K562 (cell line): ENCODE measurements at regions not wholly inside any gene's neighbourhood (a gene's known extent, or its start where the extent isn't known, plus 50 kb on each side); places are given as distances from the start of the nearest gene placed in this dataset.

Experiments used
- CHD4 ChIP-seq: fragments of 200-600 bp; sonication (generic); IDR thresholded peaks from 3 replicates; pipeline ENCODE4 v1.6.1; 2012; ENCODE audit warnings: low read depth, mild to moderate bottlenecking, mixed read lengths, low read length, inconsistent platforms; ENCODE audit not compliant: insufficient read depth, insufficient replicate concordance, poor library complexity, severe bottlenecking
- CTBP1 ChIP-seq: fragments of 450-650 bp; IDR thresholded peaks from 2 replicates; pipeline ENCODE4 v1.6.1; 2016; ENCODE audit warnings: borderline replicate concordance
- CTCF ChIP-seq, 3 experiments: IDR thresholded peaks in 2 of 3; conservative IDR thresholded peaks in 1 of 3; 2 replicates each; pipeline ENCODE4 v1.5.1; 2011 to 2012; ENCODE audit warnings: low read length in 3 of 3, mild to moderate bottlenecking in 3 of 3, control low read depth in 2 of 3, improper control_type of control experiment in 1 of 3, inconsistent platforms in 1 of 3, low read depth in 1 of 3, mixed read lengths in 1 of 3, moderate library complexity in 1 of 3; ENCODE audit not compliant: insufficient read depth in 2 of 3
- E2F8 ChIP-seq: fragments of 450-650 bp; IDR thresholded peaks from 2 replicates; pipeline ENCODE4 v1.7.1; 2018; ENCODE audit warnings: mild to moderate bottlenecking, low read depth; ENCODE audit not compliant: partially characterized antibody
- IRF2 ChIP-seq: sonication (generic); formaldehyde crosslinking; IDR thresholded peaks from 2 replicates; pipeline ENCODE4 v1.8.1; 2022; ENCODE audit warnings: mild to moderate bottlenecking, missing genetic modification reagents
- NFE2L1 ChIP-seq: fragments of 450-650 bp; IDR thresholded peaks from 2 replicates; pipeline ENCODE4 v1.6.1; 2016; ENCODE audit warnings: missing genetic modification characterization, low read depth, mild to moderate bottlenecking, missing compliant biosample characterization, moderate library complexity, borderline replicate concordance
- NR3C1 ChIP-seq: sonication (generic); formaldehyde crosslinking; IDR thresholded peaks from 2 replicates; pipeline ENCODE4 v1.8.1; 2022; ENCODE audit warnings: missing genetic modification reagents
- PHF20 ChIP-seq: fragments of 450-650 bp; IDR thresholded peaks from 2 replicates; pipeline ENCODE4 v1.6.1; 2018; ENCODE audit not compliant: partially characterized antibody
- POLR2A ChIP-seq: fragments of 450-650 bp; conservative IDR thresholded peaks from 2 replicates; pipeline ENCODE4 v1.6.1; 2016
- POLR2AphosphoS2 ChIP-seq: IDR thresholded peaks from 2 replicates; pipeline ENCODE4 v1.6.1; 2012; ENCODE audit warnings: low read length, improper control_type of control experiment
- TEAD1 ChIP-seq, 2 experiments: fragments of 450-650 bp in 1 of 2; sonication (generic) in 1 of 2; formaldehyde crosslinking; IDR thresholded peaks; 2 replicates each; pipeline versions ENCODE4 v1.4.0 to v1.8.0; 2020 to 2022; ENCODE audit warnings: mild to moderate bottlenecking in 2 of 2, missing genetic modification reagents in 1 of 2
- ZNF512 ChIP-seq: IDR thresholded peaks from 2 replicates; pipeline ENCODE4 v1.6.1; 2016; ENCODE audit warnings: missing genetic modification characterization, missing compliant biosample characterization
- ZNF584 ChIP-seq: fragments of 200-800 bp; sonication (Bioruptor generic); IDR thresholded peaks from 2 replicates; pipeline ENCODE4 v1.6.1; 2016; ENCODE audit warnings: low read depth, mild to moderate bottlenecking, missing genetic modification characterization, missing compliant biosample characterization
- TF ChIP-seq, protein P1 (sequence below): sonication (generic); formaldehyde crosslinking; IDR thresholded peaks from 2 replicates; pipeline ENCODE4 v1.8.1; 2023; ENCODE audit warnings: mild to moderate bottlenecking, missing genetic modification reagents

DNA sequence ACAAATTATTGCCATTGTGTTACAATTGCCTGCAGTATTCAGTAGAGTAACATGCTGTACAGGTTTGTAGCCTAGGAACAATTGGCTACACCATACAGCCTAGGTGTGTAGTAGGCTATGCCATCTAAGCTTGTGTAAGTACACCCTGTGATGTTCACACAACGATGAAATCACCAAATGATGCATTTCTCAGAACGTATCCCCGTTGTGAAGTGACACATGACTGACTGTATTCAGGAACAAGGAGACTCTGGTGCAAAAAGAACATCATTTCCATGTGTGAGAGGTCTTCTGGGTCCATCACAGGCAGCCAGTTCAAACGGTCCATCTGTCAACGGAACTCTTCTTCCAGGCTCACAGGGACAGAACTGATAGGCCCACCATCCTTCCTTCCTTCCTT lies 263.7 kb downstream of the ANAPC1 start:
- TF ChIP-seq CTBP1 (no peak), NR3C1 (CRISPR knock-in tag) (no peak), CTCF (IDR thresholded peaks at IDR 0.05 in 2 of 3, conservative IDR thresholded peaks at IDR 0.05 in 1 of 3; ENCODE audit: insufficient read depth in 2 of 3, low read depth in 1 of 3, low read length in 3 of 3) (no peak), ZNF584 (CRISPR knock-in tag) (no peak), TEAD1 (CRISPR knock-in tag; IDR thresholded peaks at IDR 0.05) (no peak), POLR2AphosphoS2 (no peak), POLR2A (no peak), IRF2 (CRISPR knock-in tag) (no peak), PHF20 (no peak), E2F8 (no peak), ZNF512 (no peak), NFE2L1 (tag) (no peak), CHD4 (no peak)
- TF ChIP-seq, protein P1, sequence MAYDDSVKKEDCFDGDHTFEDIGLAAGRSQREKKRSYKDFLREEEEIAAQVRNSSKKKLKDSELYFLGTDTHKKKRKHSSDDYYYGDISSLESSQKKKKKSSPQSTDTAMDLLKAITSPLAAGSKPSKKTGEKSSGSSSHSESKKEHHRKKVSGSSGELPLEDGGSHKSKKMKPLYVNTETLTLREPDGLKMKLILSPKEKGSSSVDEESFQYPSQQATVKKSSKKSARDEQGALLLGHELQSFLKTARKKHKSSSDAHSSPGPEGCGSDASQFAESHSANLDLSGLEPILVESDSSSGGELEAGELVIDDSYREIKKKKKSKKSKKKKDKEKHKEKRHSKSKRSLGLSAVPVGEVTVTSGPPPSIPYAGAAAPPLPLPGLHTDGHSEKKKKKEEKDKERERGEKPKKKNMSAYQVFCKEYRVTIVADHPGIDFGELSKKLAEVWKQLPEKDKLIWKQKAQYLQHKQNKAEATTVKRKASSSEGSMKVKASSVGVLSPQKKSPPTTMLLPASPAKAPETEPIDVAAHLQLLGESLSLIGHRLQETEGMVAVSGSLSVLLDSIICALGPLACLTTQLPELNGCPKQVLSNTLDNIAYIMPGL (CRISPR knock-in tag), result no peak
